ENCODE measurements at regions not wholly inside any gene's neighbourhood (a gene's known extent, or its start where the extent isn't known, plus 50 kb on each side); places are given as distances from the start of the nearest gene placed in this dataset.
A peak's percentile ranks its signal among the peaks of the same experiment; 100 is the strongest.

DNA sequence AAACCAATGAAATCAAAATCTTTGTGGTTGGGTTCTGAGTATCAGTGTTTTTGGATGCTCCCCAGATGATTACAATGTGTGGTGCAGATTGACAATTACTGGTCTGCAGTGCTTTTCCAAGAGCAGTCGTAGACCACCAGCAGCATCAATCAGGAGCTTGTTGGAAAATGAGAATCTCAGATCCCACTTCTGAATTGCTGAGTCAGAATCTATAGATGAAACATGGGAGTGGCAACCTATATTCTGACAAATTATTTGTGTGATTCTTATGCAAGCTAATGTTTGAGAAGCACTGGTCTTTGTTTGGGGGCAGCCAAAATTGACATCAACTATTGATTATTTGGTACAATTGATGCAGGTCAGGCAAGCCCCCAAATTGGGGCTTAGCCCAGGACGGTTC lies 539.9 kb upstream of the BTBD3 start:
- DNase-seq (ENCODE audit: low read depth in 2 of 2): no peak

DNA sequence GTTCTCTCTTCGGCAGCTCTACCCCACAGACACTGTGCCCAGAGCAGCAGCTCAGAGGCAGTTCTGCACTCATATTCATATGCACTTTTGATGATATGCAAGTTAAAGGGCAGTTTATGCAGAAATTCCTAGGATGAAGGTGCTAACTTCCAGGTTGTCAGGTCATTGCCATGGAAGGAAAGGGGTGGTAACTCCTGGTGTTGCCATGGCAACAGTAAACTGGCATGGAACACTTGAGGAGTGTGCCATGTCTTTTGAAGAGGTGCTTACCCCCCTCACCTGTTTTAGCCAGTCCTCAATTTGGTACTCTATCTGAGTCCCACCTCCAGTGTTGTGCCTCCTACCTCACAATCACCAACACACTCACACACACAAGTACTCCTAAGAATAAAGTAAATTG lies 539.4 kb upstream of the BTBD3 start:
- DNase-seq (ENCODE audit: low read depth in 2 of 2): no peak

DNA sequence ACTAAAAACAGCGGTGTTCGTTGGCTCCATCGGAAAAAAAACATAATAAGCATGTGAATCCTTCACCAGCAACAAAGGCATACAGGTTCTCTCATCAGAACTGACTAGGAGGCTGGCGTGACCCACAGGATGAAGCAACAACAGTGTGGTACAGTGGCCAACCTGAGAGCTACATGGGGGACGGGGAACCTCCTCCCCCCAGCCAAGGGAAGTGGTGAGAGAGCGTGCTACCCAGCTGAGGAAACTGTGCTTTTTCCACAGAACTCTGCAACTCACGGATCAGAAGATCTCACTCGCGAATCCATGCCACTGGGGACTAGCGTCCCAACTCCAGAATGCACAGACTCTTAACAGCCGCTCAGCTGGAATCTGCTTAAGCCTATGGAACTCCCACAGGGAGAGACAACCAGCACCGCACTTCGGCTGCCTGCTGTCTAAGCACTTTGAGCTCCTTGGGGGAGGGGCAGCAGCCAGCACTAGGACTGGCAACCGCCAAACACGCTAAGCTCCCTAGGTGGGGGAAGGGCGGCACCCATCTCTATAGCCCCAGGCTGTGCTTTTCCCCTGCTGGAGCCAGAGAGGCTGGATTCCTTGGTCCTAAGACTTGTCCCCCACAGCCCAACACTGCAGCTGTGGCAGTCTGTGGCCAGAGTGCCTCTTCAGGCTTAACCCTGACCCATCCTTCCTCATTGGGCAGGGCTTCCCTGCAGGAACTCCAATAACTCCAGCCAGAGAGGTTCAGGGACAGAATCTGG lies 538.3 kb upstream of the BTBD3 start:
- DNase-seq (ENCODE audit: low read depth in 2 of 2): no peak

DNA sequence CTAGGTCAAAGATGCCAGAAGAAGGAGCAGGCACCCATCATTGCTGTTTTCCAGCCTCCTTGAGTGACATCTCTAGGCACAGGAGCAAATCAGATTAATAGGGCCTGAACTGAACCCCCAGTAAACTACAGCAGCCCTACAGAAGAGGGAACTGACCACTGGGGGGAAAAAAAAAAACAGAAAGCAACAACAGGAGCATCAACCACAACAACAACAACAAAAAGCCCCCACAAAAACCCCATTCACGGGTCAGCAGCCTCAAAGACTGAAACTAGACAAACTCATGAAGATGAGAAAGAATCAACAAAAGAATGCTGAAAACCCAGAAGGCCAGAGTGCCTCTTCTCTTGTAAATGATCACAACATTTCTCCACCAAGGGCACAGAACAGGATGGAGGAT lies 537.4 kb upstream of the BTBD3 start:
- DNase-seq (ENCODE audit: low read depth in 2 of 2): no peak

DNA sequence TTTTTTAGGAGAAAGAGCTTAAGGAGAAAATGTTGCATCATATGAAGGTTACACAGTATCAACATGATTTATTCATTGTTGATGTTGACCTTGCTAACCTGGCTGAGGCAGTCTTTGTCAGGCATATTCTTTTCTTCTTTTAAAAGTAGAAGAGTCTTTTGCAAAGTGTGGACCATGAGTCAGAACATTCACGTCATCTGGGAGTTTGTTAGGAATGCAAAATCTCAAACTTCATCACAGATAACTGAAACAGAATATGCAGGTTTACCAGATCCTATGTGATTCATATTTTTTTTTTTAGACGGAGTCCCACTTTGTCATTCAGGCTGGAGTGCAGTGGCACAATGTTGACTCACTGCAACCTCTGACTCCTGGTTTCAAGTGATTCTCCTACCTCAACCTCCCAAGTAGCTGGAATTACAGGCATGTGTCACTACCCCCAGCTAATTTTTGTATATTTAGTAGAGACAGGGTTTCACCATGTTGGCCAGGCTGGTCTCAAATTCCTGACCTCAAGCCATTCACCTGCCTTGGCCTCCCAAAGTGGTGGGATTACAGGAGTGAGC lies 530.4 kb upstream of the BTBD3 start:
- no peak for DNase-seq (ENCODE audit: low read depth in 2 of 2)

DNA sequence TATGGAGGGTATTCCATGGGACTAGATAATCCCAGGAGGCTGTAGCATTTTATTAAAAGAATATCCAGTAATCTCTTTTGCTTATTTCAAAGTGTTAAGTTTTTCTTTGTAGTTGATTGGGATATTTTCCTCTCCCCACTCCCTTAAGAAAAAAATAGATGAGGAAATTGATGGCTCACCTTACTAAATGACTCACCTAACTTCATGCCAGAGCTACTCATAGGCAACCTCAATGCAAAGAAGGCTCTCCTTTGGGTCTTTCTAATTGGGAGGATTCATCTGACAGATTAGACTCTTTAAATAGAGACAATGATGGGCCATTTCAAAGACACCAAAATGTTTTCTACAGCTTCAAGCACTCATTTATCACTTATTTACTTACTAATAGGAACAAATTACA lies 528.5 kb upstream of the BTBD3 start:
- DNase-seq (ENCODE audit: low read depth in 2 of 2): no peak

DNA sequence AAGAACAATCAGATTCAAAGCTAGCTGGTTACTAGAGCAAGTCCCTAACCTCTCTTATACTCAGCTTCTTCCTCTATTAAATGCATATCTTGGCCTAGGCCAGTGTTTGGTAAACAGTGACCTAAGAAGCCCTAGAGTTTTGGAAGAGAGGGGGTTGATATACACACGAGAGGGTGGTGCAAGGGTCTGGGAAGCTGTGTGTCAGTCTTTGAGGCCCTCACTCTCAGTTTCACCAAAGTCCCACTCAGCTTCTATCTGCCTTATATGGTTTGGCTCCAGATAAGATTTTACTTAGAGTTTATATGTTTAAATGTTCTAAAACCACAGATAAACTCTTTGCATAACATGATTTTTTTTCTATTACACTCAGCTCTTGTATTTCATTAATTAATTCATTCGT lies 526.1 kb upstream of the BTBD3 start:
- DNase-seq (ENCODE audit: low read depth in 2 of 2): no peak

DNA sequence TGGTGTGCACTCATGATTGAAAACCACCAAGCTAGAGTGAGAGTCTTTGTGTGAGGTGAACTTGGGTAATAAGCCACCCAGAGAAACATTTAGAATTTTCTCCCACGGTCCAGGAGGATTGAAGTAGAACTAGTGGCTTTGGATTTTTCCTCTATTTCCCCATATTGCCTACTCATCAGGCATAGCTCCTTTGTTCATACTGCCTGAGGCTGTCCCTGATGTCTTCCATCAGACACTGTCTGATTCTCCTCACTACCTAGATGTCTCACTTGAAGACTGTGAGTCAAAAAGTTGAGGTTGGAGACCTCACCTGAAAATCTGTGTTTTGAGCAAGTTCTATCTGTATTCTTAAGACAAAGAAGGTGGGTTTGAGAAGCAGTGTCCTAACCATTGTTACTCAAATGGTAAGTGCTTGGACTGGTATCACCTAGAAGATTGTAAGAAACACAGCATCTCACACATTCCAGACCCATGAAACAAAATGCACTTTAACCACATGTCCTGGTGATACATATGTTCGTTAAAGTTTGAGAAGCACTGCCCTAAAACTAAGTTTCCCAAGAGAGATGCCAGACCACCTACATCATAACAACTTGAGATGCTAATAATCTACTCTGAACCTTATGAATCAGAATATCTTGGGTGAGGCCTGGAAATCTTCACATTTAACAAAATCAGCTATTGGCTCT lies 523.4 kb upstream of the BTBD3 start:
- no peak for DNase-seq (ENCODE audit: low read depth in 2 of 2)

DNA sequence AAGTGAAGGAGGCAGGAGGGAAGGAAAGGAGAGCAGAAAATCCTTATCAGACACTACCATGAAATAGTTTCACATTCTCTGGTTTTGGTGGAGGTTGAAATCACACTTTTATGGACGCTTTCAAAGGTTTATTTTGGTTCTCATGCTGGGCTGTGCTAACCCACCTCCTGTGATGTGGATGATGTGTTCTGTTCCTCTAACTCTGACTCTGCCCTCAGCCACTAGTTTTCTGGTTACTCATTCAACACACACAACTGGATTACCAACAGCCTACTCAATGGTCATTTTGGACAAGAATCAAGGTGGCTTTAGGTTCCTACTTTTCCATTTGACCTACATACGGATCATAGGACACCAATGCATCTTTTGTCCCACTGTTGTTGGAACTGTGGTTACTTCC lies 522.1 kb upstream of the BTBD3 start:
- no peak for DNase-seq (ENCODE audit: low read depth in 2 of 2)

DNA sequence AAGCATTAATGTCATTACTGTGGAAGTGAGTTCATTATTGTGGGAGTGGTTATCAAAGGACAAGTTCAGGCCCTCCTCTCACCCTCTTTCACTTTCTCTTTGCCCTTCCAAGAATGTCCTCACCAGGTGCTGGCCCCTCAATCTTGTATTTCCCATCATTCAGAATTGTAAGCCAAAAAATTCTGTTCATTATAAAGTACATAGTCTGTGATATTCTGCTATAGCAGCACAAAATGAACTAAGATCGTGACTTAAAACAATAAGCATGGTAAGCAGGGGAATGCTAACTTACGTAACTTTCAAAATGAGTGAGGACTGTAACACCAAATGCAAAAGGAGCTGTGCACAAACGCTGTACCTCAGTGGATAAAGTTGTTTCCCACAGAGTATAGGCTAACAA lies 515.7 kb upstream of the BTBD3 start:
- DNase-seq (ENCODE audit: low read depth in 2 of 2): no peak

DNA sequence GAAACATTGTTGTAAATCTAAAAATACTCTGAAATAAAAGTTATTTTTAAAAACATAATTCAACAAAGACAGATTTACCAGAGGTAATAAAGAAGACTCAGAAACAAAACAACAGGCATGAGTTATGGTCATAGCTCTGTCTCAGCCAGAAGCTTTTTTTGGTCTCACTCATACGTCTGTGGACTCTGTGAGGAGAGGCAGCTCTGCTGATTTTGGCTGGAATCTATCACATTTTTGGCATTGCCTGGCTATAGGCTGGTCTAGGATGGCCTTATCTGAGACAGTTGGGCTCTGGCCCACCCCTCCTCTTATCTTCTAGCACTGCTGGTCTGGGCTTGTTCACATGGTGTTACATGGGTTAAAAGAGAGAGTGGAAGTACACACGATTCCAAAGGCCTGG lies 514.0 kb upstream of the BTBD3 start:
- peak in 1 of 2 donors; percentile 58 for DNase-seq (ENCODE audit: low read depth in 2 of 2)

DNA sequence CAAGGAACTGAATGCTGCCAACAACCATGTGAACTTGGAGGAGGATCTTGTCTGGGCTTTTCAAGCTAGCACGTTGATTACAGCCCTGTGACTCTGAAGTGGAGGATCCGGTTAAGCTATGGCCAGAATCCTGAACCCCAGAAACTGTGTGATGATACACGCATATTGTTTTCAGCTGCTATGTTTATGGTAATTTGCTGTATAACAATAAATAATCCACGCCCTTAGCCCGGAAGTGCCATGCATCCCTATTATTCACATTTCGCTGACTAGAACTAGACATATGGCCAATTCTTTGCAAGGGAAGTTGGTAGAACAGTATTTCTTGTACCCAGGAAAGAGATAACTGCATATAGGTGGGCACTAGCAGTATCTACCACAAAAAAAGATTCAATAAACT lies 510.8 kb upstream of the BTBD3 start:
- no peak for DNase-seq (ENCODE audit: low read depth in 2 of 2)

DNA sequence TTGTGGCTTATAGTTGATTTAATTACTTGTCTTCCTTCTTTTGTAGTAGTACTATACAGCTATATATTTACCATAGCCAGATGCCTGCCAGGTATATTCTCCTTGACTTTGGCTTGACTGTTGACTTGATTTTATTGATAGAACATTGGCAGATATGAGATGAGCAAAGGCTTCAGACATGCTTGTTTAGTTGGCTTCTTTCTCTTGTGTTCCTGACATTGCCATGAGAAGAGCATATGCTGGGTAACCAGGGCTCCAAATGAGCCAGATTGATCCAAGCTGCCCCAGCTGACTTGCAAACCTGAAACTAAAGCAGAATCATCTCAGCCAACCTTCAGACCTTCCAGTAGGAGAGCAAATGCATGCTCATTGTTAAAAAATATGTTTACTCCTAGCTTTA lies 508.1 kb upstream of the BTBD3 start:
- DNase-seq (ENCODE audit: low read depth in 2 of 2): no peak

DNA sequence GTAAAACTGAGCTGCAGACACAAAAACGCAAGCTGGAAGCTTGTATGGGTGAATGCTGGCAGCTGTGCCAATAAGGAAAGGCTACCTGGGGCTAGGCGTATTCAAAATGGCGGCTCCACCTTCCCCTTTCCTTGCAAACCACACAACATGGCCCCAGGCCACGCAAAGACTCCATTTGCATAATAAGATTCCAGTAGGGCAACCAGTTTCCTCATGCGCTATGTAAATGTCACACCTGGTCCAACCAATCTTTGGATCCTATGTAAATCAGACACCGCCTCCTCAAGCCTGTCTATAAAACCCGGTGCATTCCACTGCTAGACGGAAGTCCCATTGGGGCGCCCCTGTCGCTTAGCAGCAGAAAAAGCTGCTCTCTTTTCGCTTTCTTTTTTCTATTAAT lies 505.9 kb upstream of the BTBD3 start:
- no peak for DNase-seq (ENCODE audit: low read depth in 2 of 2)

DNA sequence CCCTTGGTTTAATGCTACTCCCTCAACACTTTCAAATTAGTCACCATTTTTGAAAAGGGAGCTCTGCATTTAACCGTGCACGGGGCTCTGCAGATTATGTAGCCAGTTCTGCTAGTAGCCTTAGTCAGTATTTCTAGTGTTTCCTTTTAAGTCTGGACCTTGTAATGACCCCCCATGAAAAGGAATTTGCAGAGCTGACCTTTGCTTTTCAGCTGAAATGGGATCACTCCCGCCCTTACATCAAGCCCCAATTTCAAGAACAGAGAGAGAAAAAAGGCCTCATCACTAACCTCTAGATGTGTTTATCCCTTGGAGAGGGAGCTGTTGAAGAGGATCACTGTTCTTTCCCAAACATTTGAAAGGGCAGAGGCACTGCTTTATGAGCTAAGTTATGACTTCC lies 490.7 kb upstream of the BTBD3 start:
- DNase-seq (ENCODE audit: low read depth in 2 of 2): no peak

DNA sequence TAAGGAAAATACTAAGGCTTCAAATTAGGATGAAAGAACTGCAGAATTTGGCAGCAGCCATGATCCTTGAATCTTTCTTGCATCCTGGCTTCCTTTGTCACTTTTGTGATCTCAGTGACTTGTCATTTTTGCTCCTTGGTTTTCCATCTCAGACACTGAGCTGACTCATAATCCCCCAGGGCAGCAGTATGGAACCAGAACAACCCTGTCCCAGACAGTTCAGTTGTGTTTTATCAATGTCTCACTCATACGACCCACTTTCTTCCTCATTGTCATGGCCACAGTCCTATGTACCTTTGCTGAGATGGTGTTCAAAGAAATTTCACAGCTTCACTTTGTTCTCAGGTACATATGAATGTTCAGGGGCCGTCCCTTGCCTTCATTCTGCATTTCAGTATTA lies 488.5 kb upstream of the BTBD3 start:
- no peak for DNase-seq (ENCODE audit: low read depth in 2 of 2)

DNA sequence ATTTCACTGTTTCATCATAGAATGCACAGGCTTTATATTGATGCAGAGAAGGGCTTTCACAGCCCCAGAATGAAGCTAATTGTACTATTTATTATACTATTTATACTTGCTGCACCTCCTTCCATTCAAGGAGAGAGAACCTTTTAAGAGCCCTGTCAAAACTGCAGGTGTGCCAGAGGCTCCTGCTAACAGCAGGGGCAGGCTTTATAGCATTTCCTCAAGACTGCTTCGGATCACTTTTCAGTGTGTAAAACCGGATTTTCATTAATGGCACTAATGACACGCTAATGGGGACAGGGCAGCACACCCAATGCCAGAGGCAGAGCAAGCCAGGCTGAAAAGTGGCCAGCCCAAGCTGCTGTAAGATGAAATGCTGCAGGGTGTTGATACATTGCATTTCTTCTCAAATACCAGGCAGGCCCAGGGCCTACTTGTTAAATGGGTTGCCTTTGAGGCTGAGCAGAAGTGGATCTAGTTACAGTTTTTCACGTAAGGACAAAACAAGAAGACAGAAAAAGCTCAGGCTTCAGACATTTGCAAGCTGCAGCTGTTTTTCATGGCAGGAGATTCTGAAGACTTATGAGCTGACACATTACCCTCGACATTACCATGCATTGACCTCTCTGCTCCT lies 487.7 kb upstream of the BTBD3 start:
- no peak for DNase-seq (ENCODE audit: low read depth in 2 of 2)

DNA sequence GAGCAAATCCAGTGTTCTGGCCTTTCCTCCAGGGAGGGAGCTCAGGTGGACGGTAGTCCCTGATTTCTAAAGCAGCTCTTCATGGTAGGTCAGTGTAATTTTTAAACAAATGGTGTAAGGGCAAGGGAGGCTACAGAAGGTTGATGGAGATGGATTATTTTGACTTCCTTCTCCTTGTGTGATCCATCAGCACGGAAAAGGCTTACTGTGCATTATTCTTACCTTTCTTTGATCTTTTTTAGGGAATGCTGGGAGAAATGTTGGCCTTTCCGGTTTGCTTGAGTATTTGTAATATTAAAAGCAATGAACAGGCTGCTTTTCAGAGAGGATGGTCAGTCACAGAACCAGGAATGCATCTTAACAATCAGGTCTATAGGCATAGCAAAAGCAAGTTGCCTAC lies 487.0 kb upstream of the BTBD3 start:
- no peak for DNase-seq (ENCODE audit: low read depth in 2 of 2)

DNA sequence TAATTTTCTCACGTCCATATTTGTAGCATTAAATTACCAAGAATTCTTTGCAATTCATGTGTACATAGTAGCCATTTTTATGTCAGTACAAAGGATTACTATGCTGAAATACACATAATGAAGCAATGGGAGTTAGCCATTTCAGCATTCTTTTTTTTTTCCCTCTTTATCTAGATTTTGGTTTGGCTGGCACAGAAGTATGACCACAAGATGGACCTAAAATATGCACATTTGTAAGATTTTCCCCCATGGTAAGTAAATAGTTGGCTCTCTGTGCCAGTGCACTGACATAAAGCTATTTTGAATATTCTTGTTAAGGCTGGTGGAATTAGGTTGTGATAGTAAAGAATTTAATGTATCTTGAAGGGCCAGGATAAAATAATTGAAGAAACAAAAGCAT lies 486.1 kb upstream of the BTBD3 start:
- DNase-seq (ENCODE audit: low read depth in 2 of 2): no peak

DNA sequence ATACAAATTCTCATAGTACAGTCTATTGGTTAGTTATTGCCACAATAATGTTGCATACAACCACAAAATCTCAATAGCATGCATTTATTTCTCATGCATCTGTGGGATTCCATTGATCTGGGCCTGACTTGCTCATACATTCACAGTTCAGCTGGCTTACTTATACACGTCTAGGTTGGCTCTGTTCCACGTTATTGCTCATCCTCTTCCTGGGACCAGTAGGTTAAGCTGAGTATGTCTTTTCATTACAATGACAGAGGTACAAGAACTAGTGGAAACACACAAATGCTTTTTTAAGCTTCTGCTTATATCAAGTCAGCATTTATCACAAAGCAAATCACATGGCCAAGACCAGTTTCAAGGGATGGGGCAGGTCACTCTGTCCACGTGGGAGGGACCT lies 485.3 kb upstream of the BTBD3 start:
- peak in 1 of 2 donors; percentile 47 for DNase-seq (ENCODE audit: low read depth in 2 of 2)

DNA sequence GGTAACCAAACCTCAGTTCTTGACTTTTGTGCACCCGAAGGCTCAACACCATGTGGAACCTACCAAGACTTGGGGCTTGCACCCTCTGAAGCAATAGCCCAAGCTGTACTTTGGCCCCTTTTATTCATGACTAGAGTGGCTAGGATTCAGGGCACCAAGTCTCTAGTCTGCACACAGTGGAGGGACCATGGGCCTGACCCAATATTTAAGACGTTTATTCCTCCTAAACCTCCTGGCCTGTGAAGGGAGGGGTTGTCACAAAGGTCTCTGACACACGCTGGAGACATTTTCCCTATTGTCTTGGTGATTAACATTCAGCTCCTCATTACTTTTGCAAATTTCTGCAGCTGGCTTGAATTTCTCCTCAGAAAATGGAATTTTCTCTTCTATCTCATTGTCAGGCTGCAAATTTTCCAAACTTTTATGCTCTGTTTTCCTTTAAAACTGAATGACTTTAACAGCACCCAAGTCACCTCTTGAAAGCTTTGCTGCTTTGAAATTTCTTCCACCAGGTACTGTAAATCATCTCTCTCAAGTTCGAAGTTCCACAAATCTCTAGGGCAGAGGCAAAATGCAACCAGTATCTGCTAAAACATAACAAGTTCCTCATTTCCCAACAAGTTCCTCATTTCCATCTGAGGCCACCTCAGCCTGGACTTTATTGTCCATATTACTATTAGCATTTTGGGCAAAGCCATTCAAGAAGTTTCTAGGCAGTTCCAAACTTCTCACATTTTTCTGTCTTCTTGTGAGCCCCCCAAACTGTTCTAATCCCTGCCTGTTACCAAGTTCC lies 481.4 kb upstream of the BTBD3 start:
- no peak for DNase-seq (ENCODE audit: low read depth in 2 of 2)

DNA sequence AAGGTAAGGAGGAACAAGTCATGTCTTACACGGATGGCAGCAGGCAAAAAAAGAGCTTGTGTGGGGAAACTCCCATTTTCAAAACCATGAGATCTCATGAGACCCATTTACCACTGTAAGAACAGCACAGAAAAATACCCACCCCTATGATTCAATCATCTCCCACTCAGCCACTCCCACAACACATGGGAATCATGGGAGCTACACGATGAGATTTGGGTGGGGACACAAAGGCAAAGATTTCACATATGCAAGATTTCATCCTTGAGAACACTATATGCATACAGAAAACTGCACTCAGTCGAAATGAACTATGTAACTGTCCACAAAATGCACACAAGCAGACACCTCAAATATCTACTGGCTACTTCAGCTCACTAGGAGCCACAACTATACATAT lies 480.6 kb upstream of the BTBD3 start:
- DNase-seq (ENCODE audit: low read depth in 2 of 2): no peak

All from lung microvascular endothelial cell (primary cell).